ENCODE measurements at regions not wholly inside any gene's neighbourhood (a gene's known extent, or its start where the extent isn't known, plus 50 kb on each side); places are given as distances from the start of the nearest gene placed in this dataset.

DNA sequence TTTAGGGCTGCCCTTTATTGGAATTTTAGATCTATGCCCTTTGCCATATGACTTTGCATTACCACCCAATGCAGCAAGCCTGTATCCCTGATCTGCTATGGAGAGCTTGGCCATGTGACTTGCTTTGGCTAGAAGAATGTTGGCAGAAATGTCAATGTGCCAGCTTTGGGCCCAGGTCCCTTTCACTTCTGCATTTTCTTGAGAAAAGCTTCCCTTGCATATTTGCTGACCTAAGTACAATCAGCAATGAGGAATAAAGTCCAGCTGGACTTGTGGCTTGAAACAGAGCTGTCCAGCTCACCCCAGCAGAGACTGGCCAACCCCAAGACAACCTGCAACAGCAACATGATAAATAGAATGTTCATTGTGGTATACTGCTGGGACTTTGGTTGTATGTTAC is 135.9 kb downstream of the PAH start:
- intact Hi-C loops (cut with DNase I): no loop called here
- Histone ChIP-seq H3K4me1 (no peaks in the 10 kb centered on the region), H3K27me3 (no peaks in the 10 kb centered on the region), H3K27ac (no peak overlapping the region), H3K36me3 (no peaks in the 10 kb centered on the region), H3K9me3 (no peaks in the 10 kb centered on the region), H3K4me3 (no peak overlapping the region)
- peak; percentile 41 for ATAC-seq
- DNase-seq: no peak
- TF ChIP-seq, protein P1, sequence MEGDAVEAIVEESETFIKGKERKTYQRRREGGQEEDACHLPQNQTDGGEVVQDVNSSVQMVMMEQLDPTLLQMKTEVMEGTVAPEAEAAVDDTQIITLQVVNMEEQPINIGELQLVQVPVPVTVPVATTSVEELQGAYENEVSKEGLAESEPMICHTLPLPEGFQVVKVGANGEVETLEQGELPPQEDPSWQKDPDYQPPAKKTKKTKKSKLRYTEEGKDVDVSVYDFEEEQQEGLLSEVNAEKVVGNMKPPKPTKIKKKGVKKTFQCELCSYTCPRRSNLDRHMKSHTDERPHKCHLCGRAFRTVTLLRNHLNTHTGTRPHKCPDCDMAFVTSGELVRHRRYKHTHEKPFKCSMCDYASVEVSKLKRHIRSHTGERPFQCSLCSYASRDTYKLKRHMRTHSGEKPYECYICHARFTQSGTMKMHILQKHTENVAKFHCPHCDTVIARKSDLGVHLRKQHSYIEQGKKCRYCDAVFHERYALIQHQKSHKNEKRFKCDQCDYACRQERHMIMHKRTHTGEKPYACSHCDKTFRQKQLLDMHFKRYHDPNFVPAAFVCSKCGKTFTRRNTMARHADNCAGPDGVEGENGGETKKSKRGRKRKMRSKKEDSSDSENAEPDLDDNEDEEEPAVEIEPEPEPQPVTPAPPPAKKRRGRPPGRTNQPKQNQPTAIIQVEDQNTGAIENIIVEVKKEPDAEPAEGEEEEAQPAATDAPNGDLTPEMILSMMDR (IDR thresholded peaks at IDR 0.05): no peak

DNA sequence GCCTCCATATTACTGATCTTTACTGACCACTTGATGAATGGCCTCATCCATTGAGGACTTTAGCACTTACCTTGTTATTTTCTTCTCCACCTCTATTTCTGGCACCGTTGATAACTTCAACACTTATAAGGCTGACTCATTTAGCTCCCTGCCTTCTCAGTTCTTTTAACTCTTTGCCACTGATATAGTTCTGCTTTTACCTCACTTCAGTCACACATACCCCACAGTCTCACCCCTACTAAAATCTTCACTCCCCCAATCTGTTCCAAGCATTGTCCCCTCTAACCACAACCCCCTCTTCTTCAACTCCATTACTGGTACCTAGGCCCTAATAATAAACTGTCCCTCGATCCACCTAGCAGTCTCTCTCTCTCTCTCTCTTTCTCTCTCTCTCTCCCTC is 141.0 kb downstream of the PAH start:
- no peaks in the 10 kb centered on the region for H3K27me3 ChIP-seq

DNA sequence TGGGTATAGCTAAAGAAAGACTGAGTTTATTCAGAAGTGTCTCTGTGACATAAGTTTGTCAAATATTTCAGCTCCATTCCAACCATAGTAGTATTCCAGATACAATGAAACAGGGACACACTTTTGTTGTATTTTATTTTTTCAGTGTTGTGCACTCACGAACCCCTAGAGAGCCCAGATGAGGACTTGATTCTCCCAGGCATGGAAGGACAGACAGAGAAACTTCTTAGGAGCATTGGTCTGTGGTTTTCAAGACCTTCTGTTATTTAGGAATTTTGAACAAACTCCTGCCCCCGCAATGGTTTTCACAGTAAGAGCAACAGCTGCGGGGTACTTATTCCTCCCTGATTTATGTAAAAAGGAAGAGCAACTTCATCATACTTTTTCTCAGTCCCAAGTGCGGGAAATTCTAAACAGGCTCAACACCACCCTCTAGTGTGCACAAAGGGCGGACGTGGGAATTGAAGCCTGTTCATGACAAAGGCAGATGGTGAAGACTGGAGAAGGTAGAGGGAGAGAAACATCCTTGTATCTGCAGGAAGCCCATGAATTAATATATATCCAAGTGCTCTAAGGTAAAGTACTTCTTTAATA is 147.6 kb downstream of the PAH start:
- H3K9me3 ChIP-seq: no peaks in the 10 kb centered on the region
- no peak overlapping the region for H3K27ac ChIP-seq
- intact Hi-C loops (cut with DNase I): no loop called here
- no peaks in the 10 kb centered on the region for H3K36me3 ChIP-seq
- no peak overlapping the region for H3K4me3 ChIP-seq
- no peaks in the 10 kb centered on the region for H3K4me1 ChIP-seq
- DNase-seq (peak in 2 of 4 donors; percentile 49 to 74), ATAC-seq (peak; percentile 94)
- no peaks in the 10 kb centered on the region for H3K27me3 ChIP-seq
- TF ChIP-seq, protein P1 (IDR thresholded peaks at IDR 0.05): peak; percentile 52 to 53

More for the DNA sequence above, 141.0 kb downstream of the PAH start:
- TF ChIP-seq, protein P1 (IDR thresholded peaks at IDR 0.05): no peak
- Histone ChIP-seq H3K4me1 (no peaks in the 10 kb centered on the region), H3K36me3 (no peaks in the 10 kb centered on the region), H3K9me3 (no peaks in the 10 kb centered on the region), H3K27ac (no peak overlapping the region), H3K4me3 (no peak overlapping the region)
- no peak for DNase-seq
- intact Hi-C loops (cut with DNase I): no loop called here
- ATAC-seq: no peak

DNA sequence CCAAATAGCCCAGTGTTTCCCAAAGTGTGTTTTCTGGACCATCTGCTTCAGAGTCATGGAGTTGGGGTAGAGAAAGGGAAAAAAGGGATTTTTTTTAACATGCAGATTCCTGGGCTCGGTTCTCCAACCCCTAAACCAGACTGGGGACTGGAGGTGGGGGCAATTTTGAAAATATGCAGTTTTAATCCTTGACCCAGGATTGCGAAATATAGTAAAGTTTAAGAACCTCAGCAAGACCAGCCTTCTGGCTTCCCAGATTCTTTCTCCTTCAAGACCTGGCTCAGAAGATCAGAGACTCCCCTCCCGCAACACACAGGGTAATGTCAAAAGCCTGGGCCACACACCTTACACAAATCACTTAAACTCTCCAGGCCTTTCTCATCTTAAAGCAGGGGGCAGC is 150.1 kb downstream of the PAH start:
- DNase-seq (no peak), ATAC-seq (no peak)
- Histone ChIP-seq H3K4me3 (no peak overlapping the region), H3K4me1 (no peaks in the 10 kb centered on the region), H3K36me3 (no peaks in the 10 kb centered on the region), H3K9me3 (no peaks in the 10 kb centered on the region), H3K27ac (no peak overlapping the region), H3K27me3 (no peaks in the 10 kb centered on the region)
- intact Hi-C loops (cut with DNase I): no loop called here
- TF ChIP-seq, protein P1 (IDR thresholded peaks at IDR 0.05): no peak

DNA sequence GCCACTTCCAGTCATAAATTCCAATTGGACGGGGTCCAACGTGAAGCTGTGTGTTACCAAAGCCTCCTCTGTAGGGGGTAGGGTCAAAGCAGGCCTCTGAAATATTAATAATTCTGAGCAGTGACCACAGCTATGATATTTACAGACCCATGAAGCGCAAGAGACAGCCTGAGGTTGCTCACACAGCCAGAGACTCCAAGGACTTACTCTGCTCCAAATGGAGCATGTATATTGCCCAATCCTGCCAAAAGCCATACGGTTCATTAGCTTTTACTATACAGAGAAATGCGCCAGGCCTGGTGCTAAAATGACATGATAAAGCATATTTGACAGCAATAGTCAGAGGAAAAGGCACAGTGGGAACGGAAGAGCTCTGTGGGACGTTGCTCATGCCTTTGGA is 151.3 kb downstream of the PAH start:
- Histone ChIP-seq H3K36me3 (no peaks in the 10 kb centered on the region), H3K9me3 (no peaks in the 10 kb centered on the region), H3K27me3 (no peaks in the 10 kb centered on the region), H3K4me1 (no peaks in the 10 kb centered on the region), H3K4me3 (no peak overlapping the region), H3K27ac (no peak overlapping the region)
- DNase-seq (peak in 1 of 4 donors; percentile 19), ATAC-seq (no peak)
- intact Hi-C loops (cut with DNase I): no loop called here
- TF ChIP-seq, protein P1 (IDR thresholded peaks at IDR 0.05): no peak

All from left lung (tissue), 4 donors.